K562 (cell line): ENCODE measurements at regions not wholly inside any gene's neighbourhood (a gene's known extent, or its start where the extent isn't known, plus 50 kb on each side); places are given as distances from the start of the nearest gene placed in this dataset.

Experiments
- BACH1 ChIP-seq: fragments of 200-800 bp; sonication (Bioruptor generic); IDR thresholded peaks from 2 replicates; pipeline ENCODE4 v1.6.1; 2016; ENCODE audit warnings: missing genetic modification characterization, missing compliant biosample characterization
- HLTF ChIP-seq: fragments of 450-650 bp; IDR thresholded peaks from 2 replicates; pipeline ENCODE4 v1.6.1; 2016
- JUND ChIP-seq, 2 experiments: IDR thresholded peaks; 2 replicates in 1 of 2; 3 replicates in 1 of 2; pipeline ENCODE4 v1.6.1; 2011; ENCODE audit warnings: borderline replicate concordance in 2 of 2, low read depth in 2 of 2, low read length in 2 of 2, improper control_type of control experiment in 1 of 2, missing biosample characterization in 1 of 2, missing genetic modification characterization in 1 of 2, missing genetic modification reagents in 1 of 2
- KLF6 ChIP-seq: fragments of 250-450 bp; sonication (Bioruptor Pico); IDR thresholded peaks from 2 replicates; pipeline ENCODE4 v1.4.0; 2020; ENCODE audit warnings: mild to moderate bottlenecking, moderate library complexity, borderline replicate concordance
- MECOM ChIP-seq: fragments of 250-450 bp; sonication (Bioruptor Pico); IDR thresholded peaks from 2 replicates; pipeline ENCODE4 v1.8.0; 2022; ENCODE audit warnings: inconsistent platforms
- MYC ChIP-seq, 2 experiments: fragments of 250-450 bp in 1 of 2; sonication (Bioruptor Pico) in 1 of 2; IDR thresholded peaks; 2 replicates each; pipeline versions ENCODE4 v1.5.1 to v1.6.1; 2012 to 2021; ENCODE audit warnings: low read depth in 2 of 2, borderline replicate concordance in 1 of 2, improper control_type of control experiment in 1 of 2, low read length in 1 of 2, mild to moderate bottlenecking in 1 of 2, moderate library complexity in 1 of 2
- NFYB ChIP-seq: IDR thresholded peaks from 2 replicates; pipeline ENCODE4 v1.6.1; 2011; ENCODE audit warnings: mild to moderate bottlenecking, moderate library complexity; ENCODE audit not compliant: insufficient read length; ENCODE audit errors: extremely low read depth
- RHOXF2B ChIP-seq: fragments of 250-450 bp; sonication (Bioruptor Pico); conservative IDR thresholded peaks from 2 replicates; pipeline ENCODE4 v1.5.1; 2021
- SAFB ChIP-seq: fragments of 200-400 bp; formaldehyde crosslinking; IDR thresholded peaks from 2 replicates; pipeline ENCODE4 v1.6.1; 2017; ENCODE audit warnings: low read depth, low read length, borderline replicate concordance
- SMAD4 ChIP-seq: fragments of 250-450 bp; sonication (Bioruptor Pico); conservative IDR thresholded peaks from 2 replicates; pipeline ENCODE4 v1.8.0; 2021; ENCODE audit warnings: inconsistent platforms, mild to moderate bottlenecking, moderate library complexity
- SPI1 ChIP-seq: IDR thresholded peaks from 2 replicates; pipeline ENCODE4 v1.6.1; 2011; ENCODE audit warnings: low read depth, low read length, control low read depth, borderline replicate concordance
- TEAD1 ChIP-seq, 2 experiments: fragments of 450-650 bp in 1 of 2; sonication (generic) in 1 of 2; formaldehyde crosslinking; IDR thresholded peaks; 2 replicates each; pipeline versions ENCODE4 v1.4.0 to v1.8.0; 2020 to 2022; ENCODE audit warnings: mild to moderate bottlenecking in 2 of 2, missing genetic modification reagents in 1 of 2
- TEAD4 ChIP-seq, 2 experiments: sonication (generic) in 1 of 2; formaldehyde crosslinking in 1 of 2; IDR thresholded peaks; 2 replicates each; pipeline versions ENCODE4 v1.6.1 to v1.8.0; 2012 to 2022; ENCODE audit warnings: borderline replicate concordance in 1 of 2, inconsistent platforms in 1 of 2, low read length in 1 of 2, mild to moderate bottlenecking in 1 of 2, missing genetic modification reagents in 1 of 2
- TRIM28 ChIP-seq: fragments of 450-650 bp; IDR thresholded peaks from 2 replicates; pipeline ENCODE4 v1.6.1; 2017
- XRCC5 ChIP-seq: fragments of 200-400 bp; formaldehyde crosslinking; IDR thresholded peaks from 2 replicates; pipeline ENCODE4 v1.6.1; 2017; ENCODE audit warnings: low read depth, mild to moderate bottlenecking, low read length
- ZBTB33 ChIP-seq: sonication (generic); formaldehyde crosslinking; IDR thresholded peaks from 2 replicates; pipeline ENCODE4 v1.8.1; 2023; ENCODE audit warnings: mild to moderate bottlenecking, missing genetic modification reagents
- ZNF175 ChIP-seq: fragments of 200-800 bp; sonication (Bioruptor generic); IDR thresholded peaks from 2 replicates; pipeline ENCODE4 v1.6.1; 2016; ENCODE audit warnings: low read depth, mild to moderate bottlenecking, missing genetic modification characterization, missing compliant biosample characterization
- TF ChIP-seq, protein P1 (sequence below): fragments of 450-650 bp; formaldehyde crosslinking; IDR thresholded peaks from 2 replicates; pipeline ENCODE4 v1.4.0; 2020; ENCODE audit warnings: mild to moderate bottlenecking, moderate library complexity
- TF ChIP-seq, protein P2 (sequence below): fragments of 450-650 bp; IDR thresholded peaks from 2 replicates; pipeline ENCODE4 v1.6.1; 2018; ENCODE audit not compliant: partially characterized antibody

DNA sequence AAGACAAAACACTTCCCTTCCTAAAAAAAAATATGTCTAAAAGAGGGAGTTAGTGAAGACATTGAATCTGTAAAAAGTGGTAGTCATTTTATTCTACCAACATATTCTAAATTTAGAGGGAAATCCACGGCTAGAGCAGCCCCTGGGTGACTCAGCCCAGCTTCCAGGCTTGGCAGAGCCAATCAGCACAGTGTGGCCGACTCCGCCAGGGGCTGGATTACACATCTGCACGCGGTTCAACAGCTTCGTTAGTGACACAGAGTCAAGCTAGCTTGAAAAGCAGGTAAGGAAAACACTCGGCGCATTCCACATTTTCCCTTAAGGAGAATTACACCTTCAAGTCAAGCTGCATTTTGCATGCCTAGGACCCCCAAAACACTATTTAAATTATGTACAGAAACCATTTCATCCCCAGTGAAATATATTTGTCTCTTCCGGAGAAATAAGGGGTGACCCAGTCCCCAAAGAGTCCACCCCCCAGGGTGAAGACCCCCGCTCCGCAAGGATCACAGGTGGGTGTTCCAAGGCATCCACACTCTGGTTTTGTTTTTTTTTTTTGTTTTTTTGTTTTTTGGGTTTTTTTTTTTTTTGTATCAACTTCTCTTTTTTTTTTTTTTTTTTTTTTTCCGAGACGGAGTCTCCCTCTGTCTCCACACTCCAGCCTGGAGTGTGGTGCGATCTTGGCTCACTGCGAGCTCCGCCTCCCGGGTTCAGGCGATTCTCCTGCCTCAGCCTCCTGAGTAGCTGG is 58.4 kb upstream of the ARID1B start (continued):
- TF ChIP-seq JUND (IDR thresholded peaks at IDR 0.05; ENCODE audit: borderline replicate concordance, low read depth, low read length) (peak; percentile 85), JUND (tag; IDR thresholded peaks at IDR 0.05; ENCODE audit: borderline replicate concordance, low read depth, low read length) (peak; percentile 84; the same call in 2 of the 3 replicates), XRCC5 (0 out of 2 replicates have a peak, but pooled peaks have one; percentile 33), NFYB (peak; percentile 77), KLF6 (CRISPR knock-in tag) (peak; percentile 37; the same call in 1 of the 2 replicates), SAFB (no peak), TEAD4 (IDR thresholded peaks at IDR 0.05; ENCODE audit: low read length) (0 out of 2 replicates have a peak, but pooled peaks have one; percentile 35), TEAD4 (CRISPR knock-in tag; IDR thresholded peaks at IDR 0.05; ENCODE audit: borderline replicate concordance) (no peak), RHOXF2B (CRISPR knock-in tag) (no peak), SMAD4 (CRISPR knock-in tag) (peak; percentile 41), MYC (IDR thresholded peaks at IDR 0.05; ENCODE audit: low read depth, low read length) (peak; percentile 61), MYC (CRISPR knock-in tag; IDR thresholded peaks at IDR 0.05; ENCODE audit: borderline replicate concordance, low read depth) (no peak), HLTF (peak; percentile 66; the same call in 1 of the 2 replicates), SPI1 (no peak), TEAD1 (CRISPR knock-in tag; IDR thresholded peaks at IDR 0.05) (0 out of 4 replicates have a peak, but pooled peaks of 1 of the 2 experiments have one; percentile 14), TRIM28 (no peak), ZBTB33 (CRISPR knock-in tag) (peak; percentile 83), MECOM (CRISPR knock-in tag) (peak; percentile 43; the same call in 1 of the 2 replicates), BACH1 (tag) (peak; percentile 64), ZNF175 (CRISPR knock-in tag) (peak; percentile 30; the same call in 1 of the 2 replicates)
- TF ChIP-seq, protein P1, sequence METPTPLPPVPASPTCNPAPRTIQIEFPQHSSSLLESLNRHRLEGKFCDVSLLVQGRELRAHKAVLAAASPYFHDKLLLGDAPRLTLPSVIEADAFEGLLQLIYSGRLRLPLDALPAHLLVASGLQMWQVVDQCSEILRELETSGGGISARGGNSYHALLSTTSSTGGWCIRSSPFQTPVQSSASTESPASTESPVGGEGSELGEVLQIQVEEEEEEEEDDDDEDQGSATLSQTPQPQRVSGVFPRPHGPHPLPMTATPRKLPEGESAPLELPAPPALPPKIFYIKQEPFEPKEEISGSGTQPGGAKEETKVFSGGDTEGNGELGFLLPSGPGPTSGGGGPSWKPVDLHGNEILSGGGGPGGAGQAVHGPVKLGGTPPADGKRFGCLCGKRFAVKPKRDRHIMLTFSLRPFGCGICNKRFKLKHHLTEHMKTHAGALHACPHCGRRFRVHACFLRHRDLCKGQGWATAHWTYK (CRISPR knock-in tag) = 0 out of 2 replicates have a peak, but pooled peaks have one; percentile 17
- TF ChIP-seq, protein P2, sequence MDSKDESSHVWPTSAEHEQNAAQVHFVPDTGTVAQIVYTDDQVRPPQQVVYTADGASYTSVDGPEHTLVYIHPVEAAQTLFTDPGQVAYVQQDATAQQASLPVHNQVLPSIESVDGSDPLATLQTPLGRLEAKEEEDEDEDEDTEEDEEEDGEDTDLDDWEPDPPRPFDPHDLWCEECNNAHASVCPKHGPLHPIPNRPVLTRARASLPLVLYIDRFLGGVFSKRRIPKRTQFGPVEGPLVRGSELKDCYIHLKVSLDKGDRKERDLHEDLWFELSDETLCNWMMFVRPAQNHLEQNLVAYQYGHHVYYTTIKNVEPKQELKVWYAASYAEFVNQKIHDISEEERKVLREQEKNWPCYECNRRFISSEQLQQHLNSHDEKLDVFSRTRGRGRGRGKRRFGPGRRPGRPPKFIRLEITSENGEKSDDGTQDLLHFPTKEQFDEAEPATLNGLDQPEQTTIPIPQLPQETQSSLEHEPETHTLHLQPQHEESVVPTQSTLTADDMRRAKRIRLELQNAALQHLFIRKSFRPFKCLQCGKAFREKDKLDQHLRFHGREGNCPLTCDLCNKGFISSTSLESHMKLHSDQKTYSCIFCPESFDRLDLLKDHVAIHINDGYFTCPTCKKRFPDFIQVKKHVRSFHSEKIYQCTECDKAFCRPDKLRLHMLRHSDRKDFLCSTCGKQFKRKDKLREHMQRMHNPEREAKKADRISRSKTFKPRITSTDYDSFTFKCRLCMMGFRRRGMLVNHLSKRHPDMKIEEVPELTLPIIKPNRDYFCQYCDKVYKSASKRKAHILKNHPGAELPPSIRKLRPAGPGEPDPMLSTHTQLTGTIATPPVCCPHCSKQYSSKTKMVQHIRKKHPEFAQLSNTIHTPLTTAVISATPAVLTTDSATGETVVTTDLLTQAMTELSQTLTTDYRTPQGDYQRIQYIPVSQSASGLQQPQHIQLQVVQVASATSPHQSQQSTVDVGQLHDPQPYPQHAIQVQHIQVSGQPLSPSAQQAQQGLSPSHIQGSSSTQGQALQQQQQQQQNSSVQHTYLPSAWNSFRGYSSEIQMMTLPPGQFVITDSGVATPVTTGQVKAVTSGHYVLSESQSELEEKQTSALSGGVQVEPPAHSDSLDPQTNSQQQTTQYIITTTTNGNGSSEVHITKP = peak; percentile 7
